Calu3 (cell line): ENCODE measurements at regions not wholly inside any gene's neighbourhood (a gene's known extent, or its start where the extent isn't known, plus 50 kb on each side); places are given as distances from the start of the nearest gene placed in this dataset.

ENCODE experiments used
- BruUV-seq: library from RNA; stranded (reverse); fragments of 400-500 nt; replicated peaks from 2 replicates; lab custom pipeline; 2021; lab: Mats Ljungman, UMichigan
- CTCF ChIA-PET: fragments of 300-600 bp; sonication (Branson Sonifier 250); formaldehyde crosslinking; loops from one replicate; lab custom pipeline; 2022; ENCODE audit warnings: antibody characterized with exemption; lab: Charles Lee
- DNase-seq: peaks from one replicate; pipeline ENCODE4 v3.0.0; 2022
- H3K27ac Mint-ChIP-seq: one replicate; pipeline ENCODE4 v1.8.0; 2022; ENCODE audit warnings: mixed read lengths; ENCODE audit not compliant: unreplicated experiment
- H3K27me3 Mint-ChIP-seq: one replicate; pipeline ENCODE4 v1.8.0; 2022; ENCODE audit warnings: mixed read lengths; ENCODE audit not compliant: unreplicated experiment
- H3K36me3 Mint-ChIP-seq: one replicate; pipeline ENCODE4 v1.8.0; 2022; ENCODE audit warnings: mild to moderate bottlenecking, moderate library complexity, mixed read lengths; ENCODE audit not compliant: insufficient read depth, unreplicated experiment
- H3K4me1 Mint-ChIP-seq: one replicate; pipeline ENCODE4 v1.8.0; 2022; ENCODE audit warnings: mild to moderate bottlenecking, low read depth, mixed read lengths; ENCODE audit not compliant: unreplicated experiment
- H3K4me3 Mint-ChIP-seq: one replicate; pipeline ENCODE4 v1.8.0; 2022; ENCODE audit warnings: mild to moderate bottlenecking, low read depth, moderate library complexity, mixed read lengths; ENCODE audit not compliant: unreplicated experiment
- H3K9me3 Mint-ChIP-seq: one replicate; pipeline ENCODE4 v1.8.0; 2022; ENCODE audit warnings: low read depth, mixed read lengths; ENCODE audit not compliant: unreplicated experiment
- CTCF ChIP-seq: fragments of 200-600 bp; IDR thresholded peaks from one replicate; pipeline ENCODE4 v1.8.0; 2022; ENCODE audit warnings: antibody characterized with exemption; ENCODE audit not compliant: unreplicated experiment
- intact Hi-C: fragments of 100-400 bp; cut with micrococcal nuclease; formaldehyde crosslinking; loops from one replicate; pipeline ENCODE4 v1.10.0; 2022; ENCODE audit not compliant: unreplicated experiment

DNA sequence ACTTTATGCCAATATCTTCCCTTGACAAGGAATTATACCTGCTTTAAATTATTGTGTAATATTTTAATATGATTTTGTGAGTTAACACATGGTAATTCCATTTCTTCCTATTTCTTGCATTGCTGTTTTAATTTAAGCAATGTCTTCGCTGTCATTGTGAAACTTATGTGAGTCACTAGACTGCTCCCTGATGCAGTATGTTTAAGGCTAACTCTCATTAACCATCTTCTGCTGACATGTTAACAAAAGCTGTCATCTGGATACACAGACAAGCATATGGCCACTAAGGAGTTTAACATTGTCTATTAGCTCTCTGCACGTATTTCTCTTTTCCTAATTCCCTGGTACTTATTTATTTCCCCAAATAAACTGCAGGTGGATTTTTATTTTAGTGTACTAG is 980.8 kb upstream of the CTNND2 start:
- peaks cover 19% of the 10 kb centered on the region for H3K9me3 Mint-ChIP-seq
- no peaks in the 10 kb centered on the region for H3K27me3 Mint-ChIP-seq
- intact Hi-C loops, result no loop called here
- H3K4me3 Mint-ChIP-seq, result no peak overlapping the region
- no peak for DNase-seq
- CTCF ChIA-PET, result no interaction called here
- TF ChIP-seq CTCF, result no peak
- no peaks in the 10 kb centered on the region for H3K36me3 Mint-ChIP-seq
- no TSS peak for BruUV-seq
- no peak overlapping the region for H3K27ac Mint-ChIP-seq
- H3K4me1 Mint-ChIP-seq, result no peaks in the 10 kb centered on the region

- no peak for TF ChIP-seq CTCF
- Mint-ChIP-seq H3K4me3 (no peak overlapping the region), H3K4me1 (no peaks in the 10 kb centered on the region), H3K27ac (no peak overlapping the region), H3K27me3 (no peaks in the 10 kb centered on the region), H3K36me3 (no peaks in the 10 kb centered on the region), H3K9me3 (peaks cover 19% of the 10 kb centered on the region)
- CTCF ChIA-PET, result no interaction called here
- no TSS peak for BruUV-seq
- intact Hi-C loops, result no loop called here
- DNase-seq, result no peak
Measured at GRCh38 chr5:12883395-12883794, 979.1 kb upstream of the CTNND2 start.

DNA sequence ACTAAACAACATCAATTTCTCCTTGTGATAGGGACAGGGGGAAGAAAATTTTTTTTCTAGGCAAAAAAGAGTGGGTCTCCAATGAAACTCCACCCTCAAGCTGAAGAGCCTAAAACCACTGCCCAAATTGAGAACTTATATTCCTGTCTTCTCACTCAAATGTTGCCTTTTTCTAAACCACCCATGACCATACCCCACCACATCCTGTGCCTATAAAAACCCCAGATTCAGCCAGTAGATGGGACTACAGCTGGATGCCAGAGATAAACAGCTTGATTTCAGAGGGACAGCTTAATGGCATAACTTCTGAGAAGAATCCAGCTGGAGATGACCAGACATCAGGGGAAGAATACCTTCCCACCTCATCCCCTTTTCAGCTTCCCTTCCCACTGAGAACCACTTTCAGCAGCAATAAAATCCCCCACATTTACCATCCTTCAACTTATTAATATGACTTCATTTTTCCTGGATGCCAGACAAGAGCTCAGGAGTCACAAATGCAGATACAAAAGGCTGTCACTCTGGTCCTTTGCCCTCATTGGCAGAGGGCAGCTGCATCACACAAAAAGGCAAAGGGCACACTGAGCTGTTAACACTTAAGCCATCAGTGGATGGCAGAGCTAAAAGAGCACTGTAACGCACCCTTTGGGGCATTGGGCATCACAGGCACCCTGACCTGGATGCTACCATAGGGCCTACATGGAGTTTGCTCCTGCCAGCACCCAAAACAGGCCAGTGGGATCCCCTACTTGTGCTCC is 972.5 kb upstream of the CTNND2 start:
- Mint-ChIP-seq H3K27me3 (no peaks in the 10 kb centered on the region), H3K4me3 (no peak overlapping the region), H3K4me1 (no peaks in the 10 kb centered on the region), H3K36me3 (no peaks in the 10 kb centered on the region), H3K27ac (no peak overlapping the region), H3K9me3 (peaks cover 10% of the 10 kb centered on the region)
- CTCF ChIA-PET, result no interaction called here
- TF ChIP-seq CTCF, result no peak
- no TSS peak for BruUV-seq
- intact Hi-C loops, result no loop called here
- DNase-seq, result no peak

- intact Hi-C loops, result no loop called here
- Mint-ChIP-seq H3K4me3 (no peak overlapping the region), H3K27ac (no peak overlapping the region), H3K36me3 (no peaks in the 10 kb centered on the region), H3K27me3 (no peaks in the 10 kb centered on the region), H3K4me1 (no peaks in the 10 kb centered on the region), H3K9me3 (peaks cover 12% of the 10 kb centered on the region)
- no peak for DNase-seq
- no TSS peak for BruUV-seq
- TF ChIP-seq CTCF, result no peak
- CTCF ChIA-PET, result no interaction called here
Measured at GRCh38 chr5:12870872-12871539, 966.8 kb upstream of the CTNND2 start.
